ENCODE measurements at regions not wholly inside any gene's neighbourhood (a gene's known extent, or its start where the extent isn't known, plus 50 kb on each side); places are given as distances from the start of the nearest gene placed in this dataset.

DNA sequence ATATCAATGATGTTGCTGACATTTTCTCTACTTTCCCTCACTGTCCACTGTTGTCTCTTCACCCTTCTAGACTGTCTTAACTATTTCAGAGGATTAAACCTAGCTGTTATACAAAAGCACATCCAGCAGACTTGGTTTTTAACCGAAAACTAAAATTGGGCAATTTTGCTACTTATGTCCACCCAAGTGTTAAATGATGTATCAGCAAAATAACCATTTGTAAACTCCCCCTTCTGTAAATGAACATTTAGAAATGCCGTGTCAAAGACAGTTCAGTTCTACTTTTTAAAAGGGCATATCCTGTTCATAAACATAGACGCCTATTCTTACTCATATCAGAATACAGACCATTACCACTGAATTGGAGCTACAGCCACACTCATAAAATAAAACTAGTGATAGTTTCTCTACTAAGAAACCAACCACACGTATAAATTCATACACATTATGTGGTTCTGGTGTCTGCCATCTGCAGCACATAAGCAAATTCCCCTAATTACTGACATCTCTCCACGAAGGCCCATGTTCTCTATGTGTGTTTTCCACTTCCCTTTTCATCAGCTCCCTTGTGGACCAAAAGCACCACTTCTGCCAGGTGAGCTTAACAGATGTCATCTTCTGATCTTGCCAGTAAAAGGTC is 1091.8 kb downstream of the PCDH9 start:
- no peak overlapping the region for H3K27ac Mint-ChIP-seq
- H3K9me3 ChIP-seq (ENCODE audit: control insufficient read depth, low read length, poor library complexity, severe bottlenecking) = no peaks in the 10 kb centered on the region
- H3K4me3 Mint-ChIP-seq = no peak overlapping the region
- ATAC-seq (no peak), DNase-seq (no peak)
- no peaks in the 10 kb centered on the region for H3K4me1 Mint-ChIP-seq
- H3K36me3 Mint-ChIP-seq (ENCODE audit: low read depth) = no peaks in the 10 kb centered on the region
- no peaks in the 10 kb centered on the region for H3K27me3 Mint-ChIP-seq

DNA sequence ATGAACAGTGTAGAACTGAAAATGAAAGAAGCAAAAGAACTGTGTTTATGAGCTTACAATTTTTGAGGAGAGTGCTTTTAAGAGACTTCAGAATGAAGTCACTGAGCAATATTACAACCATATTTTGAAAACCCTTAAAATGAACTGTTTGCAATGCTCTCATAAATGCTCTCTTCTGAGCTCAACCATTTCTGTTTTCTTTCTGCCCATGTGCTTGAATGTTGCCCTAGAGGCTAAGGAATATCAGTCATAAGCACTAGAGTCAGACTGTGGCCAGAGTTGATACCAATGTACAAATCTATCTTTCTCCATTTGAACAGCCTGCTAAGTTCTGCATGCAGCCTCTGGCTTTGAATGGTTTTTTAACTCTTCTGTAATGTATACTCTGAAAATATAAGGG is 1092.8 kb downstream of the PCDH9 start:
- Mint-ChIP-seq H3K36me3 (ENCODE audit: low read depth) (no peaks in the 10 kb centered on the region), H3K27ac (no peak overlapping the region), H3K4me1 (no peaks in the 10 kb centered on the region), H3K4me3 (no peak overlapping the region), H3K27me3 (no peaks in the 10 kb centered on the region)
- no peaks in the 10 kb centered on the region for H3K9me3 ChIP-seq (ENCODE audit: control insufficient read depth, low read length, poor library complexity, severe bottlenecking)
- ATAC-seq = no peak
- no peak for DNase-seq

DNA sequence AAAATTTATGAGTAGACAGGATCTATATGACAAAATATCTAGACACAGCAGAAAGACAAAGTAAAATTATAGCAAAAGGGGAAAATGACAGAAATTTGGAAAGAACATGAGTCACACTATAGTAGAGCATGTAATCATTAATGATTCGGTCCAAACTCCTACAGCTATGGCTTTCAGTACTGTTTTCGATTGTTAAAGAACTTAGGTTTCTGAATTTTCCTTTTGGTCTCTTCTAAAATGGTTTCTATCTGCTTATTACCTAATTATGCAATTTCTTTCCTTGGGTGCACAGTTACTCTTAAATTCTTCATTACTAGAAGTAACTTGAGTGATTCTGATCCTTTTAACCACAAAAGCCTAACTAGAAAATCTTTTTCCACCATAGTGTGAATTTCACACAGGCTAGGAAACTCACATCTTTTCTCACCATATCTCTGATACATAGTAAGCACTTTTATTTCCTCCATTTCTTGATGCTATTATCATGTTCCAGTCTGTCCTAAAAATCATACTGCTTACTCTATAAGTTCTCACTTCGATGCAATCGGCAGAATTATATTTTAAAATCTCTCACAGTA is 1101.4 kb downstream of the PCDH9 start:
- no peaks in the 10 kb centered on the region for H3K27me3 Mint-ChIP-seq
- H3K4me1 Mint-ChIP-seq = no peaks in the 10 kb centered on the region
- H3K36me3 Mint-ChIP-seq (ENCODE audit: low read depth) = no peaks in the 10 kb centered on the region
- ATAC-seq (no peak), DNase-seq (no peak)
- no peak overlapping the region for H3K27ac Mint-ChIP-seq
- peaks cover 2% of the 10 kb centered on the region for H3K9me3 ChIP-seq (ENCODE audit: control insufficient read depth, low read length, poor library complexity, severe bottlenecking)
- no peak overlapping the region for H3K4me3 Mint-ChIP-seq

DNA sequence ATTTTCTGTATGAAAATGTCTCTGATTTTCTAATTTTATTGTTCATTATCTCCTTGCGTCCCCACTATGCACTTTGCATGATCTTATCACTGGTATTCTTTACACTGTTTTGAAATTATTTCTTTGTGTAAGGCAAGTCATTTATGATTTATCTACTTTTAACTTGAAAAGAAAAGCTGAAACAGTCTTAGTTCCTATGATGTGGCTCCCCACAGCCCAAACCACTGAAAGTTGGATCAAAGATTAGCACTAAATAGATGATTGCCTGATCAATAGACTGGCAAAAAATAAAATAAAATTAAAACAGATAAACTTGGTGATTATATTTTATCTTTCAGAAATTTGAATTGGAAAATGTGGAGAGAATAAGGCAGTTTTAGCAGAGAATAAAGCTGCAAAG is 1101.9 kb downstream of the PCDH9 start:
- no peak overlapping the region for H3K4me3 Mint-ChIP-seq
- no peak overlapping the region for H3K27ac Mint-ChIP-seq
- H3K36me3 Mint-ChIP-seq (ENCODE audit: low read depth) = no peaks in the 10 kb centered on the region
- no peaks in the 10 kb centered on the region for H3K27me3 Mint-ChIP-seq
- H3K9me3 ChIP-seq (ENCODE audit: control insufficient read depth, low read length, poor library complexity, severe bottlenecking) = peaks cover 2% of the 10 kb centered on the region
- no peak for ATAC-seq
- no peaks in the 10 kb centered on the region for H3K4me1 Mint-ChIP-seq
- DNase-seq = no peak

DNA sequence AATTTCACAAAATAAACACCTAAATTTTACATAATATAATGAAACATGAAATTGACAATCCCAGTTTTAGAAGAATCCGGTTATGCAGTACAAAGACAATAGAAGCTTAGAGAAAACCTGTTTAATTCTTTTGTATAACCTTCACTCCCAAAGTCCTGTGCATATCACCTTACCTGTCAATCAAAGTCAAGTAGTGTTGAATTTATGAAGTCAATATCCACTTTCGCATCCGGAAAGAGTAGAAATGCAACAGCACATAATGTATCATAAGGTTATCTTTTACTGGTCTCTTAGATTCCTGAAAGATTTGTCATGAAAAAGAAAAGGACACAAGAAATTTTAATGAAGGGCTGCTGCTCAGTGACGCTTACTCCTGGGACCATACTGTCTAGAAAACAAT is 1112.6 kb downstream of the PCDH9 start:
- ATAC-seq (no peak), DNase-seq (no peak)
- Mint-ChIP-seq H3K36me3 (ENCODE audit: low read depth) (no peaks in the 10 kb centered on the region), H3K4me1 (no peaks in the 10 kb centered on the region), H3K4me3 (no peak overlapping the region), H3K27ac (no peak overlapping the region), H3K27me3 (no peaks in the 10 kb centered on the region)
- H3K9me3 ChIP-seq (ENCODE audit: control insufficient read depth, low read length, poor library complexity, severe bottlenecking) = no peaks in the 10 kb centered on the region

DNA sequence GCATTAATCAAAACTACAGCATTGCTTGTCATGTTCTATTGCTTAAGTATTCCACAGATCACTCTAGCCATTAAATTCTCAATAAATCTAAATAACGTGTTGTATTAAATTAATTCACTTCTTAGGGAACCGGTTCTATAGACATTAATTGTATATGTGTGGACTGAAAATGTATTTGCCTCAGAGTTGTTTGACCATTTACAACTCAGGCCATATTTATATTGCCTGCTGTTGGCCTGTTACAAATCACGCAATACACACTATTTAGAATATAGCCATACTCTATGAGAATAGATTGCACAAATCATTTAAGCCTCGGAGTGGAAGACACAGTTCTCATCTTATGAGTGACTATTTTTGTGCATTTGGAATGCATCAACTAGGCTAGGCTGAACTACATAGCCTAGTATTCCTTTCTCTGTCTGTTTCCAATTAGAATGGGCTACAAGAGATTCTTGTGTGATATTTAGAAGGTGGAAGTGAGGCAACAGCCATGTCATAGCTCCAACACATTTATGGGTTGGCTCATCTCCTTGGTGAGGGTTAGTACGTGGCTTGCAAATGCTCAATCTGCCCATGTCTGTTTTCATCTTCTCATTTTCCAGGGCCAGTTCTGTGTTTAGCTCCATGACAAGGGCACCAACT is 1116.1 kb downstream of the PCDH9 start:
- Mint-ChIP-seq H3K27ac (no peak overlapping the region), H3K27me3 (no peaks in the 10 kb centered on the region), H3K4me3 (no peak overlapping the region), H3K36me3 (ENCODE audit: low read depth) (no peaks in the 10 kb centered on the region), H3K4me1 (no peaks in the 10 kb centered on the region)
- ATAC-seq (no peak), DNase-seq (no peak)
- H3K9me3 ChIP-seq (ENCODE audit: control insufficient read depth, low read length, poor library complexity, severe bottlenecking) = no peaks in the 10 kb centered on the region

DNA sequence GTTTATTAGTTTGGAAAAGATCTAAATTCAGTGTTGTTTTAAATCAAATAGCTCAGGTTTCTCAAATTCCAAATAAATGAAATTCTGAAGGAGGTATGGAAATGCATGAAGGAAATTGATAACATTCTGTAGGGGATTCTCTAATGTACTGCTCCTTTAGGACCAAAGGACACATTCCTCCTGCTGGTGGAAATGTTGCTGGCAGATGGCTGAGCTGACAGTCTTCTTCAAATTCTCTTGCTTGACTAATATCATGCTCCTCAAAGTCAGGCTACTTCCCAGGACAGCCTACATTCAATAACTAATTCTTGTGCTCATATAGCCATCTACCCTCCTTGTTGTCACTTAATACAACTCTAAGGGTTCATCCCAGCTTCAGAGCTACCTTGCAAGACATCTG is 1118.5 kb downstream of the PCDH9 start:
- ATAC-seq = no peak
- no peak overlapping the region for H3K4me3 Mint-ChIP-seq

DNA sequence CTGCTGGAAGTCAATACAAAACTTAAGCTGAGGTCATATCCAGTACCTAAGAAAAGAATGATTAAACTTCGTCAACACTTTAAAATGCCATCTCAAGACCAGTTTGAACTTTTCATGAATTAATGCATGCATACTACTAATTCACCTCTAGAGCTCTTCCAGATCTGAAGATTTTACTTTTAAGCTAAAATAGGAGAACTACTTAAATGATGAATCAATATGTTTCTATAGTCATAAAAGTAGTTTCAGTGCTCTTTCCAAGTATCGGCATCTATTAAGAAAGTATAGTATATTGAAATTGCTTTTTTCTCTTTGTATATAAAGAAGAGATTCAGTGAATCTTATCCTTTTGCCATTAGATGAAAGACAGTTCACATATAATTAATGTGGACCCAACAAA is 1123.9 kb downstream of the PCDH9 start:
- Mint-ChIP-seq H3K4me1 (no peaks in the 10 kb centered on the region), H3K27ac (no peak overlapping the region), H3K4me3 (no peak overlapping the region), H3K27me3 (no peaks in the 10 kb centered on the region), H3K36me3 (ENCODE audit: low read depth) (no peaks in the 10 kb centered on the region)
- H3K9me3 ChIP-seq (ENCODE audit: control insufficient read depth, low read length, poor library complexity, severe bottlenecking) = no peaks in the 10 kb centered on the region
- DNase-seq (no peak), ATAC-seq (no peak)

More for the DNA sequence above, 1118.5 kb downstream of the PCDH9 start:
- no peaks in the 10 kb centered on the region for H3K36me3 Mint-ChIP-seq (ENCODE audit: low read depth)
- DNase-seq = no peak
- no peaks in the 10 kb centered on the region for H3K4me1 Mint-ChIP-seq
- H3K27ac Mint-ChIP-seq = no peak overlapping the region
- no peaks in the 10 kb centered on the region for H3K27me3 Mint-ChIP-seq
- no peaks in the 10 kb centered on the region for H3K9me3 ChIP-seq (ENCODE audit: control insufficient read depth, low read length, poor library complexity, severe bottlenecking)

DNA sequence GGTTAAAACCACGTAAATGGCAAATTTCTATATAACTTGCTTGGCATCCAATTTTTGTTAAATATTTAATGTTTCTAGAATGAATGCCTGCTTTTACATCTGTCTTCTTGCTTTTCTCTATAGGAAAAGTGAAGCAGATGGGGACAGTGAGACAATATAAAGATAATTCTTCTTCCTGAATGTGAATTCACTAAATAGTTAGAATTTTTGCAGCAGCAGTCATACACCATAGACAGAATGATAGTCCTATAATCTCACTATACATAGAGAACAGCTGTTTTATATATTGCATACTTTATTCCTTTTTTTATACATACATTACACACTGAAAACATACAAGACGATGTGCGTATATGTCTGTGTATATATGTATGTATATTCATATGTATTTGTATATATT is 1127.3 kb downstream of the PCDH9 start:
- Mint-ChIP-seq H3K4me3 (no peak overlapping the region), H3K36me3 (ENCODE audit: low read depth) (no peaks in the 10 kb centered on the region), H3K27ac (no peak overlapping the region), H3K4me1 (no peaks in the 10 kb centered on the region), H3K27me3 (no peaks in the 10 kb centered on the region)
- DNase-seq (no peak), ATAC-seq (no peak)
- no peaks in the 10 kb centered on the region for H3K9me3 ChIP-seq (ENCODE audit: control insufficient read depth, low read length, poor library complexity, severe bottlenecking)

DNA sequence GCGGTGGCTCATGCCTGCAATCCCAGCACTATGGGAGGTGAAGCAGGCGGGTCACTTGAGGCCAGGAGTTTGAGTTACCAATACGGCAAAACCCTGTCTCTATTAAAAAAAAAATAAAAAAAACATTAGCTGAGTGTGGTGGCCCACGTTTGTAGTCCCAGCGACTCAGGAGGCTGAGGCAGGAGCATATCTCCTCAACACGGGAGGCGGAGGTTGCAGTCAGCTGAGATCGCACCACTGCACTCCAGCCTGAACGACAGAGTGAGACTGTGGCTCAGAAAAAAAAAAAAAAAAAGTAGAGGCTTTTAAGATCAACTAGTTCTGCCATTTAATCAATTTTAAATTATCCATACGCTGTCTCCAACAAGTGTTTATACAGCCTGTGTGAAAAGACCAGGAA is 1130.3 kb downstream of the PCDH9 start:
- Mint-ChIP-seq H3K4me1 (no peaks in the 10 kb centered on the region), H3K27ac (no peak overlapping the region), H3K4me3 (no peak overlapping the region), H3K36me3 (ENCODE audit: low read depth) (no peaks in the 10 kb centered on the region), H3K27me3 (no peaks in the 10 kb centered on the region)
- H3K9me3 ChIP-seq (ENCODE audit: control insufficient read depth, low read length, poor library complexity, severe bottlenecking) = no peaks in the 10 kb centered on the region
- no peak for DNase-seq
- ATAC-seq = no peak

DNA sequence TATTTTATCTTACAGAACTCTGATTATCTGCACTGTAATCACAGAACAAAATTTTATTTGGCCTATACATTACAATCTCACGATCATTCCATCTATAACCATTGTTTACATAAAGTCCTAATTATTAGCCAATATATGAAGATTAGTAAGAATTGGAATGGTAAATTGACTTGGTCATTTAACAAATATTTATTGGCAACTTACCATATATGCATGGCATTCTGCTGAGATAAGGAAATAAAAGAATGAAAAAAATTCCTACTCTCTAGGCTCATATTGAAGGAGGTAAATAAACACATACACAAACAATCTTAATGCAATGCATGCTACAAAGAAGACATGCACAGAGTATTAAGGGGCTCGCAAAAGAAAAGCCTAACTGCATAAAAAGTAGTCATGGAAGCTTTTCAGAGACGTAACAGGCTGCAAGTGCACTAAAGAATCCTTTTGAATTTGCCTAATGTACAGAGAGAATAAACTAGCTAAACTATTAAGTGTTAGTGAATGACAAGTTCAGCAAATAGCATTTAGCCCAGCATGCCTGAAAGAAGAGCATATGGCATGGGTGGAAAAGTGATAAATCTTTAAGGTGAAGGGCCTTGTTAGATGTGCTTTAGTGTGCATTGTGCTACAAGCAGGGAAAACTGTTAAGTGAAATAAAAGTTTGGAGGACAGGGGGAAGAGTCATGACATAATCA is 1131.1 kb downstream of the PCDH9 start:
- ATAC-seq = no peak
- no peak overlapping the region for H3K4me3 Mint-ChIP-seq
- no peaks in the 10 kb centered on the region for H3K4me1 Mint-ChIP-seq
- DNase-seq = no peak
- H3K27ac Mint-ChIP-seq = no peak overlapping the region
- no peaks in the 10 kb centered on the region for H3K9me3 ChIP-seq (ENCODE audit: control insufficient read depth, low read length, poor library complexity, severe bottlenecking)
- no peaks in the 10 kb centered on the region for H3K36me3 Mint-ChIP-seq (ENCODE audit: low read depth)
- H3K27me3 Mint-ChIP-seq = no peaks in the 10 kb centered on the region

DNA sequence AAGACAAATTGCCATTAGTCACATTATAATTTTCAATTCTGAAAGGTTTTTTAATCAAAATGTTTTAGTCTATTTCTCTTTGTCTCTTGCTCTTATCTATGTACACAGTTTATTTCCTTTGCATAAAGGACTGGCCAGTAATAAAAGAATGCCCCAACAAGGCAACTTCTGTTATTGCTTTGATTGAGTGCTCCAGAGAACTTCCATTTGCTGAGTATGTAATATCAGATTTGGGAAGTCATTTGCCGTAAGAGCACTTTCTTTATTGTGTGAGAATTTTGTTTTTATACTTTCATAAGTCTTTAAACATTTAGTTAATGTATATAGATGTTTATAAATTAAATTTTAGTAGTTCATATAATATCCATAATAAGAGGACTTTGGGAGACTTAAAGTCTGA is 1140.4 kb downstream of the PCDH9 start:
- H3K4me1 Mint-ChIP-seq = no peaks in the 10 kb centered on the region
- no peak overlapping the region for H3K27ac Mint-ChIP-seq
- DNase-seq (no peak), ATAC-seq (no peak)
- no peaks in the 10 kb centered on the region for H3K9me3 ChIP-seq (ENCODE audit: control insufficient read depth, low read length, poor library complexity, severe bottlenecking)
- no peak overlapping the region for H3K4me3 Mint-ChIP-seq
- no peaks in the 10 kb centered on the region for H3K27me3 Mint-ChIP-seq
- no peaks in the 10 kb centered on the region for H3K36me3 Mint-ChIP-seq (ENCODE audit: low read depth)

DNA sequence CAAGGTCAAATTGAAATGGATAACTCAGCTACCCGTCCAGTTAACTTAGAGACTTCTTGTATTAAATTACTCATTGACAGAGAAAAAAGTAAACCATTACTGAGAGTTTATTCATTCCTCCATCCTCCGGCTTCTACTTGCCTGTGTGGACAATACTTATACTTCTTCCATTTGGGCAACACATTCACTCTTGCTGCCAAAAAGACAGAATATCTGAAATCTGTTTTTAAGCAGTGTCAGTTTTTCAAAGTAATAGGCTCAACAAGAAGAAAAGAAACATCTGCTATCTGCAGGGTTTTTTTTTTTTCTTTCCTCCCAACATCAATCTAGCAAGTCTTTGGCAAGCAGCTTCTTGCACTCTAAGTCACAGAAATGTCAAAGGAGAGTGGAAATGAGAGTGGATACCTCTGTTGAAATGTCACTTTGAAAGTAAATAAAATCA is 1142.8 kb downstream of the PCDH9 start:
- no peak overlapping the region for H3K4me3 Mint-ChIP-seq
- DNase-seq = no peak
- no peaks in the 10 kb centered on the region for H3K9me3 ChIP-seq (ENCODE audit: control insufficient read depth, low read length, poor library complexity, severe bottlenecking)
- H3K4me1 Mint-ChIP-seq = no peaks in the 10 kb centered on the region
- no peaks in the 10 kb centered on the region for H3K36me3 Mint-ChIP-seq (ENCODE audit: low read depth)
- H3K27me3 Mint-ChIP-seq = no peaks in the 10 kb centered on the region
- no peak for ATAC-seq
- no peak overlapping the region for H3K27ac Mint-ChIP-seq

Measured in T-helper 17 cell (primary cell).